Erythroblast (primary cell): ENCODE measurements at regions not wholly inside any gene's neighbourhood (a gene's known extent, or its start where the extent isn't known, plus 50 kb on each side); places are given as distances from the start of the nearest gene placed in this dataset.

Source experiments
- GATA1 ChIP-seq: IDR thresholded peaks from 2 replicates; pipeline ENCODE4 v1.6.1; 2011; ENCODE audit warnings: low read depth, mild to moderate bottlenecking, control low read depth, low read length, moderate library complexity
- POLR2A ChIP-seq: IDR thresholded peaks from 2 replicates; pipeline ENCODE4 v1.6.1; 2011; ENCODE audit warnings: mild to moderate bottlenecking, low read length

GRCh38 chr7:21996641-21997040 lies 50.9 kb upstream of the CDCA7L start:
- TF ChIP-seq POLR2A, result no peak
- no peak for TF ChIP-seq GATA1
